Activated CD4-positive, alpha-beta memory T cell treated with anti-CD3 and anti-CD28 coated beads, Interleukin-2, amount 10 ng/mL, durations not matched to agents 7 days and 5 days (primary cell): ENCODE measurements at regions not wholly inside any gene's neighbourhood (a gene's known extent, or its start where the extent isn't known, plus 50 kb on each side); places are given as distances from the start of the nearest gene placed in this dataset.
"Not testable (repeated sequence)": the region's sequence is repeated elsewhere in the genome, so short reads cannot be mapped to it uniquely, and the experiment has no call there.

Experiments
- CTCF ChIA-PET: fragments of 350-600 bp; sonication (Branson Sonifier 250); formaldehyde crosslinking; loops from one replicate; lab custom pipeline; 2021; ENCODE audit warnings: antibody characterized with exemption, inconsistent platforms; lab: Charles Lee
- POLR2A ChIA-PET: fragments of 350-600 bp; sonication (Branson Sonifier 250); formaldehyde crosslinking; loops from one replicate; lab custom pipeline; 2021; ENCODE audit warnings: antibody characterized with exemption; lab: Charles Lee
- DNase-seq: peaks from one replicate; pipeline ENCODE4 v3.0.0-alpha.2; 2020
- H3K27ac Mint-ChIP-seq: one replicate; pipeline ENCODE4 v1.8.0; 2021; ENCODE audit warnings: mild to moderate bottlenecking, mixed read lengths
- H3K27me3 Mint-ChIP-seq: one replicate; pipeline ENCODE4 v1.8.0; 2021; ENCODE audit warnings: mixed read lengths
- H3K36me3 Mint-ChIP-seq: one replicate; pipeline ENCODE4 v1.8.0; 2021; ENCODE audit warnings: low read depth, mixed read lengths
- H3K4me1 Mint-ChIP-seq: one replicate; pipeline ENCODE4 v1.8.0; 2021; ENCODE audit warnings: mixed read lengths
- H3K4me3 Mint-ChIP-seq: one replicate; pipeline ENCODE4 v1.8.0; 2021; ENCODE audit warnings: mild to moderate bottlenecking, mixed read lengths
- H3K9me3 Mint-ChIP-seq: one replicate; pipeline ENCODE4 v1.8.0; 2021; ENCODE audit warnings: mixed read lengths

- Mint-ChIP-seq H3K27ac (no peak overlapping the region), H3K27me3 (no peaks in the 10 kb centered on the region), H3K9me3 (peaks cover 27% of the 10 kb centered on the region), H3K36me3 (peaks cover 7% of the 10 kb centered on the region), H3K4me3 (no peak overlapping the region), H3K4me1 (peaks cover 19% of the 10 kb centered on the region)
- no peak for DNase-seq
- CTCF ChIA-PET, result interaction anchor here (0.6 kb wide), 1 partner anchor 12 kb away, joined by 3 read pairs; no protein-coding TSS in a partner anchor
- POLR2A ChIA-PET, result no interaction called here
These were observed 735.2 kb downstream of the TBC1D22A start for GRCh38 chr22:47497666-47498065.

GRCh38 chr22:47495110-47495509 is 732.7 kb downstream of the TBC1D22A start:
- DNase-seq, result no peak
- Mint-ChIP-seq H3K36me3 (peaks cover 7% of the 10 kb centered on the region), H3K4me3 (no peak overlapping the region), H3K27ac (peak overlapping the region; percentile 70), H3K4me1 (peaks cover 19% of the 10 kb centered on the region), H3K9me3 (peaks cover 35% of the 10 kb centered on the region), H3K27me3 (no peaks in the 10 kb centered on the region)
- ChIA-PET CTCF (no interaction called here), POLR2A (no interaction called here)

- CTCF ChIA-PET, H3K27me3 Mint-ChIP-seq, H3K4me1 Mint-ChIP-seq, POLR2A ChIA-PET, H3K4me3 Mint-ChIP-seq, DNase-seq, H3K27ac Mint-ChIP-seq, H3K36me3 Mint-ChIP-seq: not testable (repeated sequence)
- peaks cover 11% of the 10 kb centered on the region for H3K9me3 Mint-ChIP-seq
These were observed 725.7 kb downstream of the TBC1D22A start for GRCh38 chr22:47488131-47488530.

GRCh38 chr22:47486569-47487312 is 724.3 kb downstream of the TBC1D22A start:
- Mint-ChIP-seq H3K36me3 (no peaks in the 10 kb centered on the region), H3K4me3 (peak overlapping the region; percentile 61), H3K9me3 (peaks cover 2% of the 10 kb centered on the region), H3K27ac (peak overlapping the region; percentile 42), H3K4me1 (peaks cover 3% of the 10 kb centered on the region), H3K27me3 (no peaks in the 10 kb centered on the region)
- POLR2A ChIA-PET, result no interaction called here
- CTCF ChIA-PET, result interaction anchor here (0.6 kb wide), 1 partner anchor 11 kb away, joined by 3 read pairs; no protein-coding TSS in a partner anchor
- no peak for DNase-seq

- DNase-seq, result no peak
- no peaks in the 10 kb centered on the region for H3K9me3 Mint-ChIP-seq
- H3K27ac Mint-ChIP-seq, result peak overlapping the region; percentile 48
- H3K27me3 Mint-ChIP-seq, result no peaks in the 10 kb centered on the region
- ChIA-PET CTCF (no interaction called here), POLR2A (no interaction called here)
- H3K4me3 Mint-ChIP-seq, result peak overlapping the region; percentile 34
- H3K4me1 Mint-ChIP-seq, result peaks cover 3% of the 10 kb centered on the region
- H3K36me3 Mint-ChIP-seq, result no peaks in the 10 kb centered on the region
These were observed 722.6 kb downstream of the TBC1D22A start for GRCh38 chr22:47484960-47485569.

- Mint-ChIP-seq H3K36me3 (no peaks in the 10 kb centered on the region), H3K27me3 (peaks cover 8% of the 10 kb centered on the region), H3K4me1 (peaks cover 11% of the 10 kb centered on the region), H3K4me3 (no peak overlapping the region), H3K27ac (no peak overlapping the region), H3K9me3 (no peaks in the 10 kb centered on the region)
- ChIA-PET CTCF (no interaction called here), POLR2A (no interaction called here)
- no peak for DNase-seq
These were observed 713.8 kb downstream of the TBC1D22A start for GRCh38 chr22:47476231-47476630.

GRCh38 chr22:47474895-47475294 is 712.4 kb downstream of the TBC1D22A start:
- H3K36me3 Mint-ChIP-seq, result no peaks in the 10 kb centered on the region
- H3K27me3 Mint-ChIP-seq, result peaks cover 8% of the 10 kb centered on the region
- peaks cover 11% of the 10 kb centered on the region for H3K4me1 Mint-ChIP-seq
- H3K9me3 Mint-ChIP-seq, result no peaks in the 10 kb centered on the region
- ChIA-PET CTCF (no interaction called here), POLR2A (no interaction called here)
- DNase-seq, result no peak
- H3K27ac Mint-ChIP-seq, result no peak overlapping the region
- peak overlapping the region; percentile 24 for H3K4me3 Mint-ChIP-seq

GRCh38 chr22:47474464-47474863 is 712.0 kb downstream of the TBC1D22A start:
- Mint-ChIP-seq H3K9me3 (no peaks in the 10 kb centered on the region), H3K4me1 (peaks cover 11% of the 10 kb centered on the region), H3K27ac (no peak overlapping the region), H3K27me3 (peaks cover 8% of the 10 kb centered on the region), H3K4me3 (peak overlapping the region; percentile 24), H3K36me3 (no peaks in the 10 kb centered on the region)
- ChIA-PET CTCF (no interaction called here), POLR2A (no interaction called here)
- DNase-seq, result no peak

- no peak overlapping the region for H3K4me3 Mint-ChIP-seq
- H3K4me1 Mint-ChIP-seq, result peaks cover 11% of the 10 kb centered on the region
- no peaks in the 10 kb centered on the region for H3K36me3 Mint-ChIP-seq
- ChIA-PET POLR2A (no interaction called here), CTCF (no interaction called here)
- no peak for DNase-seq
- H3K9me3 Mint-ChIP-seq, result no peaks in the 10 kb centered on the region
- H3K27me3 Mint-ChIP-seq, result peaks cover 8% of the 10 kb centered on the region
- H3K27ac Mint-ChIP-seq, result no peak overlapping the region
These were observed 710.2 kb downstream of the TBC1D22A start for GRCh38 chr22:47472636-47473035.

GRCh38 chr22:47471406-47471805 is 709.0 kb downstream of the TBC1D22A start:
- POLR2A ChIA-PET, result no interaction called here
- Mint-ChIP-seq H3K27me3 (peaks cover 8% of the 10 kb centered on the region), H3K27ac (no peak overlapping the region), H3K9me3 (peaks cover 2% of the 10 kb centered on the region), H3K4me3 (no peak overlapping the region), H3K36me3 (no peaks in the 10 kb centered on the region), H3K4me1 (peaks cover 11% of the 10 kb centered on the region)
- DNase-seq, result no peak
- CTCF ChIA-PET, result no interaction called here

GRCh38 chr22:47465809-47466208 is 703.4 kb downstream of the TBC1D22A start:
- Mint-ChIP-seq H3K27ac (no peak overlapping the region), H3K4me3 (no peak overlapping the region), H3K4me1 (no peaks in the 10 kb centered on the region), H3K36me3 (no peaks in the 10 kb centered on the region), H3K27me3 (peaks cover 2% of the 10 kb centered on the region), H3K9me3 (peaks cover 5% of the 10 kb centered on the region)
- no peak for DNase-seq
- ChIA-PET POLR2A (no interaction called here), CTCF (no interaction called here)

- ChIA-PET CTCF (no interaction called here), POLR2A (no interaction called here)
- DNase-seq, result no peak
- Mint-ChIP-seq H3K4me1 (no peaks in the 10 kb centered on the region), H3K9me3 (peaks cover 5% of the 10 kb centered on the region), H3K27ac (no peak overlapping the region), H3K36me3 (no peaks in the 10 kb centered on the region), H3K27me3 (peaks cover 2% of the 10 kb centered on the region), H3K4me3 (no peak overlapping the region)
These were observed 702.8 kb downstream of the TBC1D22A start for GRCh38 chr22:47465222-47465621.

- POLR2A ChIA-PET, result no interaction called here
- Mint-ChIP-seq H3K27me3 (peaks cover 2% of the 10 kb centered on the region), H3K4me3 (no peak overlapping the region), H3K9me3 (peaks cover 5% of the 10 kb centered on the region), H3K36me3 (no peaks in the 10 kb centered on the region), H3K27ac (no peak overlapping the region), H3K4me1 (no peaks in the 10 kb centered on the region)
- CTCF ChIA-PET, result no interaction called here
- no peak for DNase-seq
These were observed 700.8 kb downstream of the TBC1D22A start for GRCh38 chr22:47463220-47463619.

- no peaks in the 10 kb centered on the region for H3K36me3 Mint-ChIP-seq
- no peaks in the 10 kb centered on the region for H3K4me1 Mint-ChIP-seq
- H3K9me3 Mint-ChIP-seq, result peaks cover 3% of the 10 kb centered on the region
- H3K27me3 Mint-ChIP-seq, result no peaks in the 10 kb centered on the region
- DNase-seq, result no peak
- H3K4me3 Mint-ChIP-seq, result no peak overlapping the region
- H3K27ac Mint-ChIP-seq, result no peak overlapping the region
- ChIA-PET POLR2A (no interaction called here), CTCF (no interaction called here)
These were observed 698.4 kb downstream of the TBC1D22A start for GRCh38 chr22:47460861-47461260.
